Upper lobe of right lung (tissue), 1 donor: ENCODE measurements at regions not wholly inside any gene's neighbourhood (a gene's known extent, or its start where the extent isn't known, plus 50 kb on each side); places are given as distances from the start of the nearest gene placed in this dataset.

Experiments
- ATAC-seq: fragments of 200-7000 bp; cut with Tn5 transposase; one replicate; pipeline ENCODE4 v1.9.1; 2020; ENCODE audit warnings: mild to moderate bottlenecking, moderate library complexity
- DNase-seq: peaks from one replicate; pipeline ENCODE4 v3.0.0-alpha.2; 2020
- H3K27ac ChIP-seq: fragments of 200-600 bp; one replicate; pipeline ENCODE4 v1.8.0; 2022
- H3K27me3 ChIP-seq: fragments of 200-600 bp; one replicate; pipeline ENCODE4 v1.8.0; 2022; ENCODE audit warnings: mild to moderate bottlenecking
- H3K36me3 ChIP-seq: fragments of 200-600 bp; one replicate; pipeline ENCODE4 v1.8.0; 2022
- H3K4me1 ChIP-seq: fragments of 200-600 bp; one replicate; pipeline ENCODE4 v1.8.0; 2022
- H3K4me3 ChIP-seq: fragments of 200-600 bp; one replicate; pipeline ENCODE4 v1.8.0; 2022; ENCODE audit warnings: mild to moderate bottlenecking
- H3K9me3 ChIP-seq: fragments of 200-600 bp; one replicate; pipeline ENCODE4 v1.8.0; 2022
- CTCF ChIP-seq: fragments of 200-600 bp; IDR thresholded peaks from one replicate; pipeline ENCODE4 v1.8.0; 2022; ENCODE audit warnings: antibody characterized with exemption
- intact Hi-C: fragments of 100-400 bp; cut with DNase I; formaldehyde crosslinking; loops from one replicate; pipeline ENCODE4 v1.11.0; 2022
- donor health status: DM: no; HTN: yes; CAD: no; lungs with severe emphysema.

- Histone ChIP-seq H3K4me3 (no peak overlapping the region), H3K27ac (no peak overlapping the region), H3K27me3 (no peaks in the 10 kb centered on the region), H3K4me1 (no peaks in the 10 kb centered on the region), H3K9me3 (no peaks in the 10 kb centered on the region), H3K36me3 (no peaks in the 10 kb centered on the region)
- TF ChIP-seq CTCF = no peak
- ATAC-seq = no peak
- DNase-seq = no peak
- intact Hi-C loops = no loop called here
Measured at GRCh38 chr6:79864421-79864820, 82.9 kb downstream of the ELOVL4 start.

- ATAC-seq (no peak), DNase-seq (no peak)
- H3K36me3 ChIP-seq = no peaks in the 10 kb centered on the region
- no peak overlapping the region for H3K4me3 ChIP-seq
- intact Hi-C loops = no loop called here
- no peaks in the 10 kb centered on the region for H3K4me1 ChIP-seq
- no peaks in the 10 kb centered on the region for H3K9me3 ChIP-seq
- no peak for TF ChIP-seq CTCF
- H3K27me3 ChIP-seq = no peaks in the 10 kb centered on the region
- H3K27ac ChIP-seq = no peak overlapping the region
Measured at GRCh38 chr6:79864001-79864400, 83.4 kb downstream of the ELOVL4 start.

GRCh38 chr6:79863566-79863965 is 83.8 kb downstream of the ELOVL4 start:
- no peak for TF ChIP-seq CTCF
- intact Hi-C loops = no loop called here

GRCh38 chr6:79862711-79863110 is 84.6 kb downstream of the ELOVL4 start:
- intact Hi-C loops = no loop called here
- H3K27me3 ChIP-seq = no peaks in the 10 kb centered on the region

More at GRCh38 chr6:79863566-79863965, 83.8 kb downstream of the ELOVL4 start:
- H3K4me1 ChIP-seq = no peaks in the 10 kb centered on the region
- no peaks in the 10 kb centered on the region for H3K9me3 ChIP-seq
- no peak overlapping the region for H3K4me3 ChIP-seq
- DNase-seq = no peak
- no peak overlapping the region for H3K27ac ChIP-seq
- no peak for ATAC-seq
- H3K27me3 ChIP-seq = no peaks in the 10 kb centered on the region
- no peaks in the 10 kb centered on the region for H3K36me3 ChIP-seq

GRCh38 chr6:79862126-79862525 is 85.2 kb downstream of the ELOVL4 start:
- Histone ChIP-seq H3K9me3 (no peaks in the 10 kb centered on the region), H3K4me1 (no peaks in the 10 kb centered on the region), H3K27me3 (no peaks in the 10 kb centered on the region), H3K36me3 (no peaks in the 10 kb centered on the region), H3K4me3 (no peak overlapping the region), H3K27ac (no peak overlapping the region)
- intact Hi-C loops = no loop called here
- no peak for ATAC-seq
- TF ChIP-seq CTCF = no peak
- DNase-seq = no peak

More at GRCh38 chr6:79862711-79863110, 84.6 kb downstream of the ELOVL4 start:
- Histone ChIP-seq H3K4me3 (no peak overlapping the region), H3K27ac (no peak overlapping the region), H3K4me1 (no peaks in the 10 kb centered on the region), H3K36me3 (no peaks in the 10 kb centered on the region), H3K9me3 (no peaks in the 10 kb centered on the region)
- DNase-seq (no peak), ATAC-seq (peak; percentile 30)
- TF ChIP-seq CTCF = no peak

- no peak for TF ChIP-seq CTCF
- no peak for ATAC-seq
- Histone ChIP-seq H3K27ac (no peak overlapping the region), H3K4me1 (no peaks in the 10 kb centered on the region), H3K27me3 (no peaks in the 10 kb centered on the region), H3K36me3 (no peaks in the 10 kb centered on the region), H3K9me3 (no peaks in the 10 kb centered on the region), H3K4me3 (no peak overlapping the region)
- no peak for DNase-seq
- intact Hi-C loops = no loop called here
Measured at GRCh38 chr6:79861023-79861422, 86.3 kb downstream of the ELOVL4 start.
